ENCODE measurements at regions not wholly inside any gene's neighbourhood (a gene's known extent, or its start where the extent isn't known, plus 50 kb on each side); places are given as distances from the start of the nearest gene placed in this dataset.

- Histone ChIP-seq H3K18ac (ENCODE audit: insufficient read length, low read depth, low read length) (no peak overlapping the region), H4K5ac (ENCODE audit: insufficient read length, low read depth, low read length) (no peak overlapping the region), H3K9me3 (ENCODE audit: control insufficient read depth, low read depth, low read length) (no peaks in the 10 kb centered on the region), H3K79me2 (ENCODE audit: insufficient read depth, low read length) (no peaks in the 10 kb centered on the region), H3K14ac (ENCODE audit: insufficient read depth, low read length) (no peak overlapping the region), H4K8ac (replicated peaks; ENCODE audit: insufficient read length, low read depth, low read length) (no peak overlapping the region), H2BK15ac (ENCODE audit: low read depth, low read length) (no peak overlapping the region), H3K9ac (ENCODE audit: extremely low read depth, insufficient read length, low read length) (no peak overlapping the region), H2BK5ac (ENCODE audit: insufficient read length, low read length) (no peak overlapping the region), H3K56ac (ENCODE audit: insufficient read length, low read depth, low read length) (no peak overlapping the region), H3K27me3 (ENCODE audit: insufficient read depth, low read length) (no peaks in the 10 kb centered on the region), H2AFZ (ENCODE audit: low read length) (no peak overlapping the region), H3K4me1 (ENCODE audit: insufficient read depth, low read length) (peaks cover 6% of the 10 kb centered on the region; the same call in 1 of the 2 replicates), H2BK120ac (ENCODE audit: low read depth, low read length, poor library complexity, severe bottlenecking) (no peak overlapping the region), H3T11ph (ENCODE audit: low read length) (no peak overlapping the region), H4K91ac (ENCODE audit: insufficient read length, low read depth, low read length) (no peak overlapping the region), H2BK12ac (ENCODE audit: insufficient read length, low read depth, low read length) (no peak overlapping the region), H3K4ac (ENCODE audit: low read depth, low read length) (no peak overlapping the region), H3K4me2 (ENCODE audit: insufficient read depth, insufficient read length, low read length) (no peak overlapping the region), H2AK5ac (ENCODE audit: insufficient read length, low read length) (no peak overlapping the region), H3K27ac (ENCODE audit: insufficient read length, low read depth, low read length) (no peak overlapping the region), H3K23ac (ENCODE audit: insufficient read length, low read depth, low read length) (no peak overlapping the region), H3K23me2 (ENCODE audit: insufficient read length, low read depth, low read length, poor library complexity, severe bottlenecking) (no peaks in the 10 kb centered on the region), H3K79me1 (ENCODE audit: insufficient read depth, low read depth, low read length, poor library complexity, severe bottlenecking) (no peaks in the 10 kb centered on the region), H4K20me1 (ENCODE audit: control insufficient read depth, insufficient read depth, insufficient read length) (no peaks in the 10 kb centered on the region), H2BK20ac (ENCODE audit: low read depth, low read length, poor library complexity, severe bottlenecking) (no peak overlapping the region)
- H3K4me1 Mint-ChIP-seq = peaks cover 39 to 41% of the 10 kb centered on the region in 2 experiments
- H3K4me3 Mint-ChIP-seq = no peak overlapping the region
- peak overlapping the region in 1 of 3 experiments; percentile 9; a peak in 1 of 7 replicates for H3K27ac Mint-ChIP-seq
- WGBS (ENCODE audit: extremely low coverage, insufficient read length, low lambda C conversion rate) = no CpG with 5 or more reads among the region's 14 CpGs
- no peaks in the 10 kb centered on the region for H3K36me3 Mint-ChIP-seq (ENCODE audit: insufficient read depth in 1 of 3, low read depth in 3 of 3)
- TF ChIP-seq CTCF (conservative IDR thresholded peaks at IDR 0.05) = no peak
- H3K27me3 Mint-ChIP-seq (ENCODE audit: low read depth) = peaks cover 23% of the 10 kb centered on the region
- no peaks in the 10 kb centered on the region for H3K9me3 Mint-ChIP-seq
- DNase-seq = no peak
Observed at GRCh38 chr11:134734894-134735293, 322.9 kb upstream of the B3GAT1 start.
